GM21447 (cell line): ENCODE measurements at regions not wholly inside any gene's neighbourhood (a gene's known extent, or its start where the extent isn't known, plus 50 kb on each side); places are given as distances from the start of the nearest gene placed in this dataset.

ENCODE experiments used
- ATAC-seq: cut with Tn5 transposase; IDR thresholded peaks from one replicate; pipeline ENCODE4 v1.9.1; 2021; ENCODE audit not compliant: unreplicated experiment

DNA sequence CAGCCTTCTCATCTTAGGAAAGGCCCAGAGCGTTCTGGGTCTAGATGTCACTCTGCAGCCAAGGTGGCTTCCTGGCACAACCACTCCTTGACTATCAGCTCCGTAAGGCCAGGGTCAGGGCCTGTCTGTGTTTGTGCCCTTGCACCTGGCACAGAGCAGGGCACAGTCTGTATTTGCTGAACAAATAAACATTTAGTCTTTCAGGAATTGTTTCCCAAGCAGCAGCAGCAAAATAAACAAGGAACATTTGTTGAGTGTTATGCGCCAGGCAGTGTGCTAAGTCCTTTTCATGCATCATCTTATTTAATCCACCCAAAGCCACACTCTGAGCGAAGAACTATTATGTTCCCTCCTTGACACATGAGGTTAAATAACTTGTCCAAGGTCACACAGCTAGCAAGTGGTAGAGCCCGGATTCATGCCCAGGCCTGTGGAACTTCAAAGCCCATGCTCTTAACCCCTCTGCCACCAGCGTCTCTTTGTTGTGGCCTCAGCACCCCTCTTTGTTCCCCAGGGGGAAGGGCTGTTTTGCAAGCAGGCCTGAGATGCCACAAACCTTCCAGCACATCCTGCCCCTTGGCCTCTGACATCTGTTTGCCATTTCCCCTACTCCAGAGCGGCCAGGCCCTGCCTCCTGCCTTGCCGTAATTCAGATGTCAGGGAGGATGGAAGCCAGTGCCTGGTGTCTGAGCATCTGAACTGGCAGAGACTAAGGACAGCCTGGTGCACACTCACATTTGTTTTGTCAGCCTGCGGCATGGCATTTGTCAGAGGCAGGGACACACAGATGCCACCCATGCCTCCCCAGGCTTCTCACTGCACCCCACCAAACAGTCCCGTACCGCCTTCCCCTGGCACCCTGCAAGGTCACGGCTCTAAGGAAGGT, 325.8 kb upstream of the ZMIZ1 start:
- ATAC-seq, result no peak

DNA sequence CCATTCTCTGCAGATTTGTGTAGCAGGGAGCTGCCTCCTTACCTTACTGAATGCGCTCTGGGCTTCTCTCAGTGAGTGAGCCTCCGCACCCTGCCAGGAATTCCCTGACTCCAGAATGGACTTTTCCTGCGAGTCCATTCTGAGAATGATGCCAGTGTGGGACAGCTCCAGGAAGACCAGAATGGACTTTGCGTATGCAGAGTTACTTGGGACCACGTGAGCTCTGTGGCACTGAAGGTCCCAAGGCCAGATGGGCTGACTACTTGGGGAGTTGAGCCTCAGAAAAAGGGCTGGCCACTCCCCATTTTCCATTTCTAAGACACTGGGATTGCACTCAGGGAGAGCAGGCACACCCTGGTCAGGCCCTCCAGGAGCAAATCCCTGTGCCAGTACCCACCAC, 324.7 kb upstream of the ZMIZ1 start:
- no peak for ATAC-seq

DNA sequence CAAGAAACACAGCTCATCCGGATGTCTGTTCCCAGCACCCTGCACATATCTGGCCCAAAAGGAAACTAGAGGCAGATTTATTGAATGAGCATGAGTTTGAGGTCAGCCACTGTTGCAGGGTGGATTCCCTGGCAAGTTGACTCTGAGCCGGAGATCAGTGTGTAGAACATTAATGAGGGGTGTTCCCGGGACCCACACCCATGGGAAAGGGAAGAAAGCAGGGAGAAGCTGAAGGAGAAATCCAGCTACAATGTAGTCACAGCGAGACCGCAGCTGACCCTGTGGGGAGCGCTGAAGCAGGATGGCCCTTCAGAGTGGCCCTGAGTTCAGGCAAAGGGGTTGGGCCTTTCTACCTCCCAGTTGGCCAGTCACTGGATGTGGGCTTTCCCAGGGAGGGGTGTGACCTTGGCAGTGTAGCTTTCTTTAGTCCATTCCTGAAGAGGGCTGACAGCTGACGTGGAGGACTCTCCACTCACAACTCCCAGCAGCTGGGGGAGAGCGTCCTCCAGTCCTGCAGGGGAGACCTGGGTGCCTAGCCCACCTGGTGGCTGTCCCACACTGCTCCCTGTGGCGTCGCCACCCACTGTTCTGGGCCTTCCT, 324.2 kb upstream of the ZMIZ1 start:
- no peak for ATAC-seq

DNA sequence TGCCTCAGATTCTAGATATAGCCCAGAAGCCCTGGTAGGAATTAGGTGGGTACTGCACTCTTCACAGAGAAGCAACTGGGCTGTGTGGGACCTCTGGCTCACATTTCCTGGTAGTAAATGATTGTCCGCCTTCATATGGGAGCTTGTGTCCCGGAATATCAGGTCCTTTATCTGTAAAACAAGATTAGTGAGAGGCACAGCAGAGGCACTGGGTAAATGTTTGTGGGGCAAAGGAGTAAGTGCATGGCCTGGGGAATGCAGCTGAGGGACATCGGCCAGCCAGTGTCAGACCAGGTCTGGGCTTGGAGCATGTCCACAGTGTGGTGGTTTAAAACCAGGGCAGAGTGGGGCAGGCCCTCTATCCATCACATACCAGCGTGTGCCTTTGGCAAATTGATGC, 323.3 kb upstream of the ZMIZ1 start:
- ATAC-seq, result no peak

DNA sequence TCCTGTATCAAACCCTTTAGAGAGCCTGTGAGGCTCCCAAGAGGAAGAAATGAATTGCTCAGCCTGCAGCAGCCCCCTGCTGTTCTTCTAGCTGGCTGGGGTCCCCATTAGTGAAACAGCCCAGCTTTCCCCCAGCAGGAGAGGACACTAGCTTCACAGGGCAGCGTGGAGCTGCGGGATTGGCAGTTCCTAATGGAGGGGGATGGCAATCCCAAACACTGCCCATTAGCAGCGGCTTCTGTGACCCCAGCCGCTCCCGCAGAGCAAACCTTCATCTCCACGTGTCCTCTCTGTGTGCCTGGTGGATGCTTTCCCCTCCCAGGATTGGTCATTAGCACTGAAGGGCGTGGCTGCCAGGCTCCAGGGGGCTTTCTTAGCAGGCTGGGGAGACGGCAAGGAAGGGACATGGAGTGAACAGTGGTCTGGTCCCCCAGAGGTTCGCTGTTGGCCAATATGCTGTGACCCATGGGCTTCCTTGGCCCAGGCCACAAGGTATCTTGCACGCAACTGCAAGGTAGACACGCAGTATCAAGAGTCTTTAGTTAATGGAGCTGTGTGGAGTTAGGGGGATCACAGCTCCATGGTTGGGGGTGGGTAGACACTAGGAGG, 322.5 kb upstream of the ZMIZ1 start:
- ATAC-seq, result no peak

DNA sequence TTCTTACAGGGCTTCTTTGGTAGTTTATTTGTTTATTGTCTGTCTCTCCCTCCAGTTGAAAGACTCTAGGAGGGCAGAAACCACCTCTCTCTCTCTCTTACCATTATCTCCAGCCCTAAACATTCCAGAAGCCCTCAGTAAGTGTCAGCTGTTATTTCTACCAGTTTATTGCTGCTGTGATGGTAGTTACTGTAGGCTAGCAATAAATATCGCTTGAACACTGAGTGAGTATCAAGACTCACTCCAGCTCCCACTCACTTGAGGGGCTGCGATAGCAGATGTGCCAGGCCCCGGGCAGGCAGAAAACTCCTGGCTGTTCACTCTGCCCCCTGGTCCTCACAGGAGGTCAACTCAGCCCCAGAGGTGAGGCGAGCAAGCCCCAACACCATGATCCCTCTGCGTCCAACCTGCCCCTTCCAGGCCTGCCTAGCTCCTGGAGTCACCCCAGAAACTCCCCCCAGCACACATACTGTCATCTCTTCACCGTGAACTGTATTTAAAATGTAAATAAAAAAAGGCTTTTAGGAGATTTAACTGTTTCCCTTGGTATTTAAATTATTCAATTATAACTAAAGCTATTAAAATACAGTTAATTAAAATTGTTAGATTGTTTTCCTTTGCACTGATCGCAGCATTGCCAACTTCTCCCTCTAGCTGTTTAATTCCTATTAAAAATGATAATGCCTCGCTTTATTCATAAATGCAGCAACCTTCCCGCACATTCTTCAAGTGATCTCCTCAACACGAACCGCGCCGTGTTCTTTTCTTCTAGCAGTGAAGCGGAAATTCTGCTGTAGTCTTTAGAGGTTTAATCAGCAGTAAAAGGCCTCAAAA, 321.1 kb upstream of the ZMIZ1 start:
- no peak for ATAC-seq

DNA sequence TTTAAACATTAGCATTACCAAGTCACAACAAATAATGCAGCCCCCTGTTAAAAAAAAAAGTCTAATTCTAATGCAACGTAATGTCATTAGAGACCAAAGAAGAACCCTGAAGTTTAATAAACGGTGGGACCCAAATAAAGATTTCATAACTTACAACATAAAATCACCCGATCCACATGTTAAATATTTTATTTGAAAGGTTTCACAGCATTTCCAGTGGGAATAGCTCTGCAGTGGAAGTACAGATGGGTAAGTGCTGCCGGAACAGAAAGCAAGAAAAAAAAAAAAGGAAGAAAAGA, 320.6 kb upstream of the ZMIZ1 start:
- no peak for ATAC-seq

- no peak for ATAC-seq
Observed at GRCh38 chr10:78749200-78749599, 319.6 kb upstream of the ZMIZ1 start.

DNA sequence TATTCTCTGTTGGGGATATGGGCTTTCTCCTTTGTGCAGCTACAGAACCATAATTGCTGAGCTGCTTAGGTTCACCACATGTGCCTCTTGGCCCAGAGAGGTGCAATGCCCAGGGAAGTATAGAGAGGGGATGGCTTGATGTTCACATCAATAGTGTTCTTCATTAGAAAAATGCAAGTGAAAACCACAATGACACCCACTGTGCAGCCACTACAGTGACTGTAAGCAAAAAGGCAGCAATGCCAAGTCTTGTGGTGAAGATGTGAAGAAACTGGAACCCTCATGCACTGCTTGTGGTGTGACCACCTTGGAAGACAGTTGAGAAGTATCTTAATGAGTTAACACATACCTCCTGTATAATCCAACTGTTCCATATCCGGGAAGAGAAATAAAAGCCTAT, 318.9 kb upstream of the ZMIZ1 start:
- no peak for ATAC-seq

DNA sequence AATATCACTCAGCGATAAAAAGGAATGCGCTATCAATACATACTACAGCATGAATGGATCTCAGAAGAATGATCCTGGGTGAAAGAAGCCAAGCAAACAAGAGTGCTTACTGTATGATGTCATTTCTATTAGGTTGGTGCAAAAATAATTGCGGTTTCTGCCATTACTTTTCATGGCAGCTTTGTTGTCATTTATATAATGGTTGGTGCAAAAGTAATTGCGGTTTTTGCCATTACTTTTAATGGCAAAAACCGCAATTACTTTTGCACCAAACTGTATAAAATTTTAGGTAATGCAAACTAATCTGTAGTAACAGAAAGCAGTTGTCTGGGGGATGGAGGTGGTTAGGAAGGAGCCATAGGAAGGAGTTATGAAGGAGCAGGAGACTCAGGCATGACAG, 318.3 kb upstream of the ZMIZ1 start:
- ATAC-seq, result no peak

DNA sequence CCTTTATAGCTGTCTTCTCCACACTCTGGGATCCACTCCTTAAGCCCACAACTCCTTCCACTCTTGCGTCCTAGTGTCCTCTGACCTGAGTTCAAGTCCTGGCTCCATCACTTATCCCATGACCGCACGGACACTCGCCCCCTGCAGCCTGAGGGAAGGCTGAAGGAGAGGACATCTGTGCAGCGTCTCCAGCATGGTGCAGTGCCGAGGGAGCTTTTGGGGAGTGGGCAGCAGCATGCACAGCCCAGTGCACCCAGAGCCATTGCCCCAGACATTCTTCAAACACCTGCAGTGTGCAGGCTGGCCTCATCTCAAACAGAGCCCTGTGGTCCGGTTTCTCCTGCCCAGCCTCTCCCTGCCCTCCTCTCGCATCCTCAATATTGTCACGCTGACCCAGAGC, 317.1 kb upstream of the ZMIZ1 start:
- ATAC-seq, result no peak

DNA sequence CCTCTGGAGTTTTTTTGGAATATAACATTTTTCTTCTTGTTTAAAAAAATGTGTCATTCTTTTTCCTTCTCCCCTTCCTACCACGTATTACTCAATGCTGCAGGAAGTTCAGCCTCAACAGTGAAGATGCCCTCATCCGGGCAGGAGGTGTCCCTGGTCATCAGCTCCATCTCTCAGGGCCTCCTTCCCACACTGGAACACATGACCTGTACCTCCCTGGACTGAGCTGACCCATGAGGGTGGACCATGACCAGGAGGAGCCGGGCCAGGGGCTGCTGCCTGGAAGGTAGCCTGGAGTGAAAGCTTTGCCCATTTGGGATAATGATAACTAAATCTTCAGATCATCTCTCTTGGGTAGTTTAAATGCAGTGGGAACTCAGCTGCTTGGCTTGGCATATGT, 316.5 kb upstream of the ZMIZ1 start:
- ATAC-seq, result no peak

DNA sequence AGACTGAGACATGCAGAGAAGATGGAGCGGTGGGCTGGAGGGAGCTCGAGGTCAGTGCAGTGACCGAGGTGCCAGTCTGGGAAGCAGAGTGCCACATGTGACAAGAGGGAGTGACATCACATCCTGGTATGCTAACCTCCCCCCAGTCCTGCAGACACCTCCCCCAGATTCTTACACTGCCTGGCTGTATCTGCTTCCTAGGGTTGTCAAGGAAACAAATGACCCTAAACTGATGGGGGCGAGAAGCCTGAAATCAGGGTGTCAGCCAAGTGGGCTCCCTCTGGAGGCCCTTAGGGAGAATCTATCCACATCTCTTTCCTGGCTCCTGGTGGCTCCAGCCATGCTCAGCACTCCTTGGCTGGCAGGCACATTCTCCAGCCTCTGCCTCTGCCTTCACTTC, 316.1 kb upstream of the ZMIZ1 start:
- no peak for ATAC-seq

DNA sequence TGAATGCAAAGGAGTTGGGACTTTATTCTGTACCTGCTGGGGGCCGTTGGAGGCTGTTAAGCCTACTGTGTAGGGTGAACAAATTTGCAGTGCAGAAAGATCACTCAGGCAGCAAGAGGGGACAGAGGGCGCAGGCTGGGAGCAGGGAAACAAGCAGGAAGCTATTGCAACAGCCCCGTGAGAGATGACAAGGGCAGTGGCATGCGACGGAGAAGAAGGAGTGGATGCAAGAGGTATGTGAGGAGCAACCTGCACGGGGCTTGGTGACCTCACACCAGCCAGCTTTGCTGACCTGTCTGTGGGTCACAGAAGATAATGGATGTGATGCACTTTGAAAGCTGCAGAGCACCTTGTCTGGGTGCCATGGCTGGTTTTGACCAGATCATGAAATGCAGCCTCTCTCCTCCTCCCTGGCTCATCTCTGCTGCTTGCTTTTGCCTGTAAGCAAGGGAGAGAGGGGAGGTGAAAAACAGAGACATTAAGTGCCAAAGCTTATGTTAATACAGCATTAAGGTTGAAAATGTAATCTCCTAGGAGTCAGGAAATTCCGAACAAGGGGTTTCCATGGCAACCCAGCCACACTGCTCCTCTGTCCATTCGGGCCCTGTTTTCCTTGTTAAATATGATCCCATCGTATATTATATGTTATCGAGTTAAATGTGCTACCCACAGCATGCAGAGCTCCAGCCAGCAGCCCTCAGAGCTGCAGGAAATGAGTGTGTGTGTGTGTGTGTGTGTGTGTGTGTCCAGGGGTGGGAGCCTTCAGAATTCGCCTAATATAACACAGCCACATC, 314.3 kb upstream of the ZMIZ1 start:
- ATAC-seq, result no peak

GRCh38 chr10:78755063-78755701, 313.6 kb upstream of the ZMIZ1 start:
- no peak for ATAC-seq

DNA sequence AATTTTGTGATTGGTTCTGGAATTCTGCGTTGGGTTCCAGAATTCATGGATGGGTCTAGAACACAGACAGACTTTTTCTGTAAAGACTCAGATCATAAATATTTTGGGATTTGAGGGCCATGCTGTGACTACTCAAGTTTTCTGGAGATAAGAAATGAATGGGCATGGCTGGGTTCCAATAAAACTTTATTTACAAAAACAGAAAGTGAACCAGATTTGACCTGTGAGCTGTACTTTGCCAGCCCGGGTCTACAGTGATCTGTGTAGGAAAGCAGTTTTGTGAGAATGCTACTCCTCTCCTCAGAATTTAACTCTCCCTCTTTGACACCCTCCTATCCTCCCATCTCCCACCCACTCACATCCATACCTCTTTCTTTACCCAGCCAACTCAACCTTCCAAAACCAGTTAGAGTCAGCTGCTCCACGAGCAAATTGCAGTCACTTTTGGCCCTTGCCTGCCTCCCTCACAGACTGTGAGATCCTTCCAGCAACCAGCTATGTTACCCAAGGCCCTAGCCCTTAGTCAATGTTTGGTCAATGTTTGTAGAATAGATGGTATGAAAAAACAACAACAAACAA, 312.8 kb upstream of the ZMIZ1 start:
- no peak for ATAC-seq

DNA sequence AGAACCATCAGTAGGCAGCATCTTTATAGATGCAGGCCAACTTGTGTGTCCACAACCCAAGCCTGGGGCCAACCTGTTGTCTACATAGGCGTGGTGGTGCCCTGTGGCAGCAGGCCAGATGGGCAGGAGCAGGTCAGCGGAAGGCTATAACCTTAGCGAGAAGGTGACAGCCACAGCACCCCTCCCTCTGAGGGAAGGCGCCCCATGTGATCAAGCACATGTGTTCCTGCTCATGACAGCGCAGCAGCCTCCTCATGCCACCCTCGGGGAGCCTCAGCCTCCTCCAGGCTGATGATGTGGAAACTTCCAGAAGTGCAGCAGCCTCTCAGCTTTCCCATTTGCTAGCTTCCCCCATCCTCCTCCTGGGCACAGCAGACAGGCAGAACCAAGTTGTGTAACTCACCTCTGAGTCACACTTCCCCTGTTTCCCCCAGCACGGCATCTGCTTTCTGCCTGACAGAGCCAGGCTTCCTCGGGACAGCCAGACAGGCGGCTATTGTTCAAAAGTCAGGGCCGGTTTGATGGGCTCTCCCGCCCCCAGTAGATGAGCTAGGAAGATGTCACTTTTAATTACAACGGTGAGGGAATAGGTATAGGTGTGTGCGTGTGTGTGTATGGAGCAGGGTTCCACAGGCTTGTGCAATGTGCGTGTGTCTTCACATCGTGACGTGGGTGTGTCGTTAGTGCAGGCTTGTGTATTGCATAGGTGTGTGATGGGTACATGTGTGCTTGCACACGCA, 312.0 kb upstream of the ZMIZ1 start:
- no peak for ATAC-seq

- ATAC-seq, result no peak
Observed at GRCh38 chr10:78757344-78757925, 311.3 kb upstream of the ZMIZ1 start.

GRCh38 chr10:78758176-78758575, 310.6 kb upstream of the ZMIZ1 start:
- ATAC-seq, result no peak
